ENCODE measurements at regions not wholly inside any gene's neighbourhood (a gene's known extent, or its start where the extent isn't known, plus 50 kb on each side); places are given as distances from the start of the nearest gene placed in this dataset.
"Not testable (repeated sequence)": the region's sequence is repeated elsewhere in the genome, so short reads cannot be mapped to it uniquely, and the experiment has no call there.

GRCh38 chr7:128564932-128565864, 88.7 kb downstream of the METTL2B start:
- TF ChIP-seq ZNF816 (CRISPR knock-in tag; IDR thresholded peaks at IDR 0.05; ENCODE audit: borderline replicate concordance); ZNF574 (CRISPR knock-in tag; IDR thresholded peaks at IDR 0.05); ONECUT2 (CRISPR knock-in tag; IDR thresholded peaks at IDR 0.05); CHCHD3 (CRISPR knock-in tag; IDR thresholded peaks at IDR 0.05); DMAP1 (CRISPR knock-in tag; IDR thresholded peaks at IDR 0.05): not testable (repeated sequence)
- TF ChIP-seq, protein P1, sequence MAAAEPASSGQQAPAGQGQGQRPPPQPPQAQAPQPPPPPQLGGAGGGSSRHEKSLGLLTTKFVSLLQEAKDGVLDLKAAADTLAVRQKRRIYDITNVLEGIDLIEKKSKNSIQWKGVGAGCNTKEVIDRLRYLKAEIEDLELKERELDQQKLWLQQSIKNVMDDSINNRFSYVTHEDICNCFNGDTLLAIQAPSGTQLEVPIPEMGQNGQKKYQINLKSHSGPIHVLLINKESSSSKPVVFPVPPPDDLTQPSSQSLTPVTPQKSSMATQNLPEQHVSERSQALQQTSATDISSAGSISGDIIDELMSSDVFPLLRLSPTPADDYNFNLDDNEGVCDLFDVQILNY (CRISPR knock-in tag; conservative IDR thresholded peaks at IDR 0.05) = not testable (repeated sequence)

Measured in HepG2 (cell line).